IMR-90 (cell line): ENCODE measurements at regions not wholly inside any gene's neighbourhood (a gene's known extent, or its start where the extent isn't known, plus 50 kb on each side); places are given as distances from the start of the nearest gene placed in this dataset.

Experiments used
- ATAC-seq: fragments of 200-7000 bp; cut with Tn5 transposase; 2 replicates; pipeline ENCODE4 v1.9.1; 2020; ENCODE audit warnings: low read depth, mild to moderate bottlenecking, moderate library complexity
- BruUV-seq: library from RNA; stranded (reverse); fragments of 400-500 nt; replicated peaks from 2 replicates; lab custom pipeline; 2021; lab: Mats Ljungman, UMichigan
- CTCF ChIA-PET: fragments of 300-600 bp; formaldehyde crosslinking; extraction: SDS; loops from one replicate; lab custom pipeline; 2021; ENCODE audit warnings: antibody characterized with exemption; lab: Yijun Ruan, JAX
- POLR2A ChIA-PET: fragments of 300-600 bp; sonication (Branson Sonifier 250); formaldehyde crosslinking; loops from one replicate; lab custom pipeline; 2022; ENCODE audit warnings: antibody characterized with exemption; ENCODE audit not compliant: unreplicated experiment; lab: Charles Lee
- DNase-seq: peaks from one replicate; pipeline ENCODE4 v3.0.0; 2013
- H2AFZ ChIP-seq: replicated peaks from 2 replicates; pipeline ENCODE3; 2013; ENCODE audit warnings: low read length, mild to moderate bottlenecking; ENCODE audit not compliant: poor library complexity
- H2AK5ac ChIP-seq: 2 replicates; pipeline ENCODE4 v1.6.1; 2013; ENCODE audit warnings: low read depth, low read length, inconsistent platforms
- H2AK9ac ChIP-seq: replicated peaks from 2 replicates; pipeline ENCODE3; 2013; ENCODE audit warnings: mild to moderate bottlenecking, low read depth, low read length, moderate library complexity; ENCODE audit not compliant: poor library complexity
- H2BK120ac ChIP-seq: 2 replicates; pipeline ENCODE4 v1.6.1; 2013; ENCODE audit warnings: low read depth, low read length, inconsistent platforms
- H2BK15ac ChIP-seq: 3 replicates; pipeline ENCODE4 v1.6.1; 2013; ENCODE audit warnings: low read depth, low read length, inconsistent platforms
- H2BK20ac ChIP-seq: 2 replicates; pipeline ENCODE4 v1.6.1; 2013; ENCODE audit warnings: low read depth, mild to moderate bottlenecking, inconsistent platforms, low read length, moderate library complexity
- H2BK5ac ChIP-seq: 2 replicates; pipeline ENCODE4 v1.6.1; 2013; ENCODE audit warnings: mild to moderate bottlenecking, low read depth, low read length, inconsistent platforms; ENCODE audit not compliant: poor library complexity, severe bottlenecking
- H3K14ac ChIP-seq: replicated peaks from 2 replicates; pipeline ENCODE4 v1.6.1; 2013; ENCODE audit warnings: low read depth, low read length, inconsistent platforms
- H3K18ac ChIP-seq: 2 replicates; pipeline ENCODE4 v1.6.1; 2013; ENCODE audit warnings: low read depth, low read length, control low read depth
- H3K23ac ChIP-seq: 2 replicates; pipeline ENCODE4 v1.6.1; 2013; ENCODE audit warnings: low read depth, low read length, inconsistent platforms
- H3K27ac ChIP-seq: 2 replicates; pipeline ENCODE4 v1.5.1; 2013; ENCODE audit warnings: mild to moderate bottlenecking, control low read depth, low read length; ENCODE audit not compliant: insufficient read depth
- H3K27me3 ChIP-seq: 2 replicates; pipeline ENCODE4 v1.6.1; 2013; ENCODE audit warnings: low read length; ENCODE audit not compliant: control insufficient read depth, insufficient read depth
- H3K36me3 ChIP-seq: 2 replicates; pipeline ENCODE4 v1.6.1; 2013; ENCODE audit warnings: low read length, mixed read lengths; ENCODE audit not compliant: control insufficient read depth, insufficient read depth
- H3K4ac ChIP-seq: 2 replicates; pipeline ENCODE4 v1.6.1; 2013; ENCODE audit warnings: low read depth, low read length, inconsistent platforms
- H3K4me1 ChIP-seq: 2 replicates; pipeline ENCODE4 v1.6.1; 2013; ENCODE audit warnings: low read length, mixed read lengths; ENCODE audit not compliant: control insufficient read depth, insufficient read depth
- H3K4me2 ChIP-seq: 2 replicates; pipeline ENCODE4 v1.6.1; 2013; ENCODE audit warnings: low read depth, mild to moderate bottlenecking, control low read depth, low read length, moderate library complexity
- H3K4me3 ChIP-seq: 2 replicates; pipeline ENCODE4 v1.5.1; 2013; ENCODE audit warnings: low read depth, mild to moderate bottlenecking, control low read depth, low read length, moderate library complexity; ENCODE audit not compliant: insufficient read depth
- H3K56ac ChIP-seq: 2 replicates; pipeline ENCODE4 v1.6.1; 2013; ENCODE audit warnings: low read length, inconsistent platforms; ENCODE audit not compliant: insufficient read depth; ENCODE audit errors: extremely low read depth
- H3K79me1 ChIP-seq, 2 experiments: 2 replicates each; pipeline ENCODE4 v1.6.1; 2013; ENCODE audit warnings: low read length in 2 of 2, inconsistent platforms in 1 of 2, low read depth in 1 of 2
- H3K9ac ChIP-seq: 2 replicates; pipeline ENCODE4 v1.6.1; 2013; ENCODE audit warnings: low read depth, low read length, control low read depth
- H3K9me1 ChIP-seq: 2 replicates; pipeline ENCODE4 v1.6.1; 2013; ENCODE audit warnings: low read length, inconsistent platforms; ENCODE audit not compliant: insufficient read depth
- H3K9me3 ChIP-seq: 2 replicates; pipeline ENCODE4 v1.6.1; 2013; ENCODE audit warnings: low read length; ENCODE audit not compliant: control insufficient read depth, insufficient read depth
- H4K20me1 ChIP-seq: 2 replicates; pipeline ENCODE4 v1.6.1; 2013; ENCODE audit warnings: low read length, inconsistent platforms; ENCODE audit not compliant: insufficient read depth
- H4K5ac ChIP-seq: 2 replicates; pipeline ENCODE4 v1.6.1; 2013; ENCODE audit warnings: mild to moderate bottlenecking, low read depth, low read length, control low read depth
- H4K8ac ChIP-seq, 2 experiments: 2 replicates each; pipeline ENCODE4 v1.6.1; 2013; ENCODE audit warnings: low read depth in 2 of 2, low read length in 2 of 2, control low read depth in 1 of 2, inconsistent platforms in 1 of 2
- H4K91ac ChIP-seq: 2 replicates; pipeline ENCODE4 v1.6.1; 2013; ENCODE audit warnings: low read depth, low read length, inconsistent platforms; ENCODE audit not compliant: insufficient read depth
- CEBPB ChIP-seq: IDR thresholded peaks from 2 replicates; pipeline ENCODE4 v1.6.1; 2012; ENCODE audit warnings: low read depth, low read length, improper control_type of control experiment
- CHD1 ChIP-seq: IDR thresholded peaks from 2 replicates; pipeline ENCODE4 v1.6.1; 2012; ENCODE audit warnings: low read depth, low read length, improper control_type of control experiment
- CTCF ChIP-seq: conservative IDR thresholded peaks from 2 replicates; pipeline ENCODE4 v1.5.1; 2012; ENCODE audit warnings: mild to moderate bottlenecking, low read depth, low read length, improper control_type of control experiment
- FOS ChIP-seq: fragments of 150-350 bp; IDR thresholded peaks from 2 replicates; pipeline ENCODE4 v1.6.1; 2016; ENCODE audit warnings: low read depth, low read length
- MXI1 ChIP-seq: IDR thresholded peaks from 2 replicates; pipeline ENCODE4 v1.6.1; 2012; ENCODE audit warnings: low read depth, mild to moderate bottlenecking, low read length, moderate library complexity, borderline replicate concordance
- POLR2A ChIP-seq: IDR thresholded peaks from 2 replicates; pipeline ENCODE4 v1.6.1; 2012; ENCODE audit warnings: mild to moderate bottlenecking, low read depth, low read length
- RAD21 ChIP-seq: IDR thresholded peaks from 2 replicates; pipeline ENCODE4 v1.6.1; 2012; ENCODE audit warnings: low read length, improper control_type of control experiment
- RCOR1 ChIP-seq: IDR thresholded peaks from 2 replicates; pipeline ENCODE4 v1.6.1; 2012; ENCODE audit warnings: mild to moderate bottlenecking, low read length, improper control_type of control experiment; ENCODE audit not compliant: insufficient replicate concordance
- RFX5 ChIP-seq: IDR thresholded peaks from 2 replicates; pipeline ENCODE4 v1.8.0; 2012; ENCODE audit warnings: low read depth, mild to moderate bottlenecking, low read length, moderate library complexity
- WGBS, 2 experiments: methylation state at CpG; one replicate each; pipeline versions ENCODE4 v1.1.5 to v1.1.7; 2013; ENCODE audit warnings: missing lambda C conversion rate in 2 of 2; ENCODE audit not compliant: insufficient read length in 1 of 2; ENCODE audit errors: extremely low coverage in 2 of 2; 5-methylcytosine and 5-hydroxymethylcytosine counted together
- dilution Hi-C: fragments of 300-500 bp; cut with HindIII; formaldehyde crosslinking; loops from one replicate; pipeline ENCODE4 v1.14.3; 2018; ENCODE audit warnings: low sequenced_read_pairs; ENCODE audit not compliant: unreplicated experiment
- in situ Hi-C: fragments of 300-500 bp; cut with MboI; formaldehyde crosslinking; loops from 3 replicates; pipeline ENCODE4 v1.14.3; 2019; ENCODE audit warnings: low sequenced_read_pairs, inconsistent platforms, mixed read lengths
- intact Hi-C: fragments of 100-400 bp; cut with micrococcal nuclease; formaldehyde crosslinking; loops from 2 replicates; pipeline ENCODE4 v1.10.0; 2022
- TF ChIP-seq, protein P1 (sequence below): fragments of 150-350 bp; IDR thresholded peaks from 2 replicates; pipeline ENCODE4 v1.6.1; 2016; ENCODE audit warnings: low read depth, mild to moderate bottlenecking, low read length, moderate library complexity, borderline replicate concordance

DNA sequence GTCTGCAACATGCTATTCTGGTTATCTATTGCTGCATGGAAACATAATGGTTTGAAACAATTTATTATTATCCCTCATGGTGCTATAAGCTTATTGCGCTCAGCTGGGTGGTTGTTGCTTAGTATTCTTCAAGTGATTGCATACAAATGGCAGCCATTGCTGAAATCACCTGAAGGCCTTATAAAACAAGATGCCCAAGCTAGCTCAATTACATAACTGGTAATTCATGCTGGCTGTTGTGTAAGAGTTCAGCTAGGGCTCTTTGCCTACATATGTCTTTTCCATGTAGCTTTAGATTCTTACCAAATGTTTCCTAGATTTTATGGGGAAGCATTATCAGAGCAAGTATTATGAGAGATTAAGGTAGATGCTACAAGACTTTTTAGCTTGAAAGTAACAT, 644.0 kb upstream of the CBLB start:
- DNase-seq: no peak
- Histone ChIP-seq H3K4me1 (no peaks in the 10 kb centered on the region; the same call in 1 of the 2 replicates), H2BK5ac (no peak overlapping the region), H3K9ac (no peak overlapping the region), H4K20me1 (no peaks in the 10 kb centered on the region), H4K8ac (no peak overlapping the region), H3K4ac (no peak overlapping the region), H3K9me1 (no peaks in the 10 kb centered on the region), H3K9me3 (no peaks in the 10 kb centered on the region), H4K91ac (no peak overlapping the region), H3K18ac (no peak overlapping the region), H2BK120ac (no peak overlapping the region), H3K56ac (no peak overlapping the region), H3K4me3 (no peak overlapping the region), H3K14ac (no peak overlapping the region), H2AK5ac (no peak overlapping the region), H3K79me1 (no peaks in the 10 kb centered on the region), H3K36me3 (no peaks in the 10 kb centered on the region), H2AK9ac (no peak overlapping the region), H3K27me3 (no peaks in the 10 kb centered on the region), H3K4me2 (no peak overlapping the region), H2BK15ac (no peak overlapping the region), H2AFZ (no peak overlapping the region), H3K23ac (no peak overlapping the region), H4K5ac (no peak overlapping the region), H2BK20ac (no peak overlapping the region), H3K27ac (no peak overlapping the region)
- dilution Hi-C loops: no loop called here
- POLR2A ChIA-PET: no interaction called here
- no peak for ATAC-seq
- CTCF ChIA-PET: no interaction called here
- intact Hi-C loops: no loop called here
- TF ChIP-seq POLR2A: no peak
- no peak for TF ChIP-seq RFX5
- no peak for TF ChIP-seq RAD21
- no peak for TF ChIP-seq MXI1
- TF ChIP-seq, protein P1, sequence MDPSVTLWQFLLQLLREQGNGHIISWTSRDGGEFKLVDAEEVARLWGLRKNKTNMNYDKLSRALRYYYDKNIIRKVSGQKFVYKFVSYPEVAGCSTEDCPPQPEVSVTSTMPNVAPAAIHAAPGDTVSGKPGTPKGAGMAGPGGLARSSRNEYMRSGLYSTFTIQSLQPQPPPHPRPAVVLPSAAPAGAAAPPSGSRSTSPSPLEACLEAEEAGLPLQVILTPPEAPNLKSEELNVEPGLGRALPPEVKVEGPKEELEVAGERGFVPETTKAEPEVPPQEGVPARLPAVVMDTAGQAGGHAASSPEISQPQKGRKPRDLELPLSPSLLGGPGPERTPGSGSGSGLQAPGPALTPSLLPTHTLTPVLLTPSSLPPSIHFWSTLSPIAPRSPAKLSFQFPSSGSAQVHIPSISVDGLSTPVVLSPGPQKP: no peak
- TF ChIP-seq CEBPB: no peak
- no peak for TF ChIP-seq CTCF
- TF ChIP-seq CHD1: no peak
- TF ChIP-seq FOS: no peak
- no peak for TF ChIP-seq RCOR1
- BruUV-seq: no TSS peak
- in situ Hi-C loops: no loop called here
- no CpG with 5 or more reads among the region's 1 CpG for WGBS, 2 experiments
